ENCODE measurements at regions not wholly inside any gene's neighbourhood (a gene's known extent, or its start where the extent isn't known, plus 50 kb on each side); places are given as distances from the start of the nearest gene placed in this dataset.

GRCh38 chr5:86320266-86320665, 297.5 kb upstream of the COX7C start:
- H3K4me2 ChIP-seq (ENCODE audit: low read length): no peak overlapping the region
- TF ChIP-seq CTCF (IDR thresholded peaks at IDR 0.05; ENCODE audit: poor library complexity, severe bottlenecking): no peak
- no peak for TF ChIP-seq POLR2AphosphoS5 (IDR thresholded peaks at IDR 0.05)
- TF ChIP-seq EP300 (conservative IDR thresholded peaks at IDR 0.05; ENCODE audit: poor library complexity, severe bottlenecking): no peak
- no peak for TF ChIP-seq MXI1 (conservative IDR thresholded peaks at IDR 0.05; ENCODE audit: poor library complexity, severe bottlenecking)
- TF ChIP-seq RAD21 (conservative IDR thresholded peaks at IDR 0.05): no peak
- TF ChIP-seq REST (IDR thresholded peaks at IDR 0.05; ENCODE audit: borderline replicate concordance): no peak
- TF ChIP-seq TAF1 (IDR thresholded peaks at IDR 0.05; ENCODE audit: low read depth): no peak
- no peaks in the 10 kb centered on the region for H4K20me1 ChIP-seq (ENCODE audit: insufficient read depth)

GRCh38 chr5:86329318-86329717, 288.4 kb upstream of the COX7C start:
- Histone ChIP-seq H3K79me2 (replicated peaks; ENCODE audit: insufficient read depth, low read length) (no peaks in the 10 kb centered on the region), H3K9ac (ENCODE audit: low read length) (no peak overlapping the region), H3K4me3 (ENCODE audit: low read length) (no peak overlapping the region), H3K9me2 (ENCODE audit: insufficient read depth, low read length) (no peaks in the 10 kb centered on the region), H3K36me3 (ENCODE audit: insufficient read depth, low read length) (no peaks in the 10 kb centered on the region), H2AFZ (ENCODE audit: low read depth, low read length) (no peak overlapping the region), H3K9me3 (ENCODE audit: low read length) (no peaks in the 10 kb centered on the region), H3K27me3 (ENCODE audit: insufficient read depth, low read depth, low read length) (no peaks in the 10 kb centered on the region), H3K27ac (ENCODE audit: low read length) (no peak overlapping the region), H3K4me2 (ENCODE audit: low read length) (no peak overlapping the region), H3F3A (ENCODE audit: insufficient read depth, low read length, poor library complexity, severe bottlenecking) (no peaks in the 10 kb centered on the region), H4K20me1 (ENCODE audit: insufficient read depth) (no peaks in the 10 kb centered on the region)
- TF ChIP-seq MXI1 (conservative IDR thresholded peaks at IDR 0.05; ENCODE audit: poor library complexity, severe bottlenecking) (no peak), REST (IDR thresholded peaks at IDR 0.05; ENCODE audit: borderline replicate concordance) (no peak), EP300 (conservative IDR thresholded peaks at IDR 0.05; ENCODE audit: poor library complexity, severe bottlenecking) (no peak), SMC3 (conservative IDR thresholded peaks at IDR 0.05; ENCODE audit: poor library complexity) (no peak), TAF1 (IDR thresholded peaks at IDR 0.05; ENCODE audit: low read depth) (no peak), EZH2 (IDR thresholded peaks at IDR 0.05; ENCODE audit: borderline replicate concordance, insufficient read depth, low read length, poor library complexity, severe bottlenecking) (no peak), CTCF (IDR thresholded peaks at IDR 0.05; ENCODE audit: poor library complexity, severe bottlenecking) (no peak), POLR2AphosphoS5 (IDR thresholded peaks at IDR 0.05) (no peak), RAD21 (conservative IDR thresholded peaks at IDR 0.05) (no peak)

More at GRCh38 chr5:86320266-86320665, 297.5 kb upstream of the COX7C start:
- Histone ChIP-seq H3K79me2 (replicated peaks; ENCODE audit: insufficient read depth, low read length) (no peaks in the 10 kb centered on the region), H3K9me3 (ENCODE audit: low read length) (no peaks in the 10 kb centered on the region), H2AFZ (ENCODE audit: low read depth, low read length) (no peak overlapping the region), H3K27me3 (ENCODE audit: insufficient read depth, low read depth, low read length) (no peaks in the 10 kb centered on the region), H3K27ac (ENCODE audit: low read length) (no peak overlapping the region), H3K9me2 (ENCODE audit: insufficient read depth, low read length) (no peaks in the 10 kb centered on the region), H3K36me3 (ENCODE audit: insufficient read depth, low read length) (no peaks in the 10 kb centered on the region), H3F3A (ENCODE audit: insufficient read depth, low read length, poor library complexity, severe bottlenecking) (no peaks in the 10 kb centered on the region), H3K9ac (ENCODE audit: low read length) (no peak overlapping the region), H3K4me3 (ENCODE audit: low read length) (no peak overlapping the region)

Measured in neural cell (in vitro differentiated cells).